T1000 (cell line): ENCODE measurements at regions not wholly inside any gene's neighbourhood (a gene's known extent, or its start where the extent isn't known, plus 50 kb on each side); places are given as distances from the start of the nearest gene placed in this dataset.
"Not testable (repeated sequence)": the region's sequence is repeated elsewhere in the genome, so short reads cannot be mapped to it uniquely, and the experiment has no call there.

Experiments used
- DNase-seq: peaks from one replicate; lab custom pipeline; 2025; ENCODE audit warnings: mixed read lengths; lab: John Stamatoyannopoulos, UW

DNA sequence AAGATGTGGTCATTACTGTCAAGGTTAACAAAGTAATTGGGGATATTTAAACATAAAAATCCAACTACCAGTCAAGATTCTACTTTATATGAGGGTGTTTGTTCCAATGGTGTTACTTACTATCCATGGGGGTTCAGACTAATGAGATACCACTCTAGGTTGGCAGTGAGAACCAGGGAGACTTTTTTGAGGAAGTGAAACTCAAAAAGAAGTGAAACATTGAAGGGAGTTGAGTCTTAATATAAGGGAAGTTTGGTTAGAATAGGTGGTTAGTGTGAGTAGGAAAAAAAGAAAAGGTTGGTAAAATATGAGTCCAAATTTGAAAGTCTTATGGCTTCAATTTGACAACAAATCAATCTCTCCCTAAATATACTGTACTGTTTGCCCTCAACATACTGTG lies 123.6 kb upstream of the ANK3 start:
- DNase-seq: no peak

DNA sequence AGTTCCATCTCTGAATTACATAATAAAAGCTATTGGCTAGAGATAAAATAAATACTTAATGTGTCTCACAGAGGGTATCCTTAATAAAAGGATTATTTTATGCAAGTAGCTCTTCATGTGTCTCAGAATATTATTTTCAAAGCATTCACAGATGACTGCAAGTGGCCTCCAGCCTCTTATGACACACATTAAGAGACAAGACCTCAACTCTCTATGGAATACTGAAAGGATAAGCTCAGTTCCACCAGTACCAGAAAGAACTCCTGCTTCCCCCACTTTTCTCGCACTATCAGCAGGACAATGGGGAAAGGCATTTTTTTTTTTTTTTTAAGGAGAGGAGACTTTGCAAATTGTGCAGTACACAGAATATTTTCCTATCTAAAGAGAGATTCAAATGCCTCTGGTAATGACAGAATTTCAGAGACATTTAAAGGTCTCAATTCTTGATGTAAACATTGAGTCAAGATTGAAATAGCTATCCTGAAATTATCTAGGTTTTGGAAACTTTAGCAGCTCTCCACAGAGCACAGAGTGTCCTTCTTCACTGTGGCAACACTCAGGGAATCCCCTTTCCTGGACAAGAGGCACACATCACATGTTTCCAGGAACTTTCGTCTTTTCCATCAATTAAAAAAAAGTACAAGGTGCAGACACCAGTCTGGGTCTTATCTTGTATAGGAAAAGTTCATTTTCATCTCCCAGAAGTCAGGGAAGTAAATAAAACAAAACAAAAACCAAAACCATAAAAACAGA lies 122.0 kb upstream of the ANK3 start:
- no peak for DNase-seq

DNA sequence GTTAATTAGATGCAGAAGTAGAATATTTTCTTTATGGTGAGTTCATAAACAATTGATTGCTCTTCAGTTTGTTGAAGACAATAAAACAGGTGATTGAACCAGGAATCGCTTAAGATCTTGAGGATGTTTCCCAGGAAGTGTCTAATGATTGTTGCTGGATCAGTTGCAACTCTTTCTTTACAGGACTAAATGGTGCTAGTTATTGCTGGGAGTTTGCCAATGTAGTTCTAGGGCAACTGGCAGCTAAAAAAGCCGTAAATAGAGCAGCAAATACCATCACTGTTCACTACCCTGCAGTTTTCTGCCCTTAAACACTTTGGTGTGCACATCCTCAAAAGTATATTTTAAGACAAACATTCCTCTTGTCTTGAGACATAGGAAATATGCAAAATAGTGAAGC lies 119.2 kb upstream of the ANK3 start:
- DNase-seq: no peak

DNA sequence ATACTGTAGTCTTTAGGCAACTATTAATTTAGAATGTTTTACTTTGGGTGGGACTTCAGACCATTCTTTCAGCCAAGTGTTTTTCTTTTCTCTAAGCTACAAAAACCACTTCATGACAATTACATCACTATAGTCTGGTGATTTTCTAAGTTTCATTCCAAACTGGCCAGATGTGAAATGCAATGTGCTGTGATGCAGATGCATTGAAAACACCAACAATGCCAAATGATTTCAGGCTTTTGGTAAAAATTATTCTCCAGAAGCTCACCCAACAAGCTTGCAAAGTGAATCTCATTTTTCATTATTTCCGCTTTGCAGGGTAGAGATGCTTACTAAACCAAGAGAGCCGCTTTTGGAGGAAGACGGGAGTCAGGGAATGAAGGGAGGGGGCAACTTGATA lies 118.4 kb upstream of the ANK3 start:
- no peak for DNase-seq

DNA sequence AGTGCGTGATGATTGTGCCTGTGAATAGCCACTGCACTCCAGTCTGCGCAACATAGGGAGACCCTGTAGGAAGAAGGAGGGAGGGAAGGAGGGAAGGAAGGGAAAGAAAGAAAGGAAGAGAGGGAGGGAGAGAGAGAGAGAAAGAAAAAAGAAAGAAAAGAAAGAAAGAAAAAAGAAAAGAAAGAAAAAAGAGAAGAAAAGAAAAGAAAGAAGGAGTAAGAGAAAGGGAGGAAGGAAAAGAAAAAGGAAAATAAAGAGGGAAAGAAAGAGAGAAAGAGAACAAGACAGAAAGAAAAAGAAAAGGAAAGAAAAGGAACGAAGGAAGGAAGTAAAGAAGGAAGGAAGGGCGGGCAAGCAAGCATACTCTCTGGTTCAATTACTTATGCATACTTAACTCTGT lies 112.9 kb upstream of the ANK3 start:
- DNase-seq: no peak

DNA sequence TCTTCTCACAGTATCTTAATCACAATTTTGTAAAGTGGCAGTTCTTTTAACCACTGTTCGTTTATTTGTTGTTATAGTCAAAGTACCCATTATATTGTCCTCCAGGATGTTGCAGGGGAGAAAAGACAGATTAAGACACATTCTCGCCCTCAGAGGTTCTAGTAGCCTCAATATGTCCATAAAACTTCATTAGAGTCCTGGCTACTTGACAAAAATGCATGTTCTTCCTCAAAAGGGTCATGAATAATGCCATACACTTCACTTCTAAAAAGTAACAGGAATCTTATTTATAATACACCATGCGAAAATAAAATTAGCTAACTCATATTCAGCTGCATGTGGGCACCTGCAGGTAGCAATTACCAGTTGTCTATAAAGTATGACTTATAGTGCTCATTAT lies 109.3 kb upstream of the ANK3 start:
- no peak for DNase-seq

DNA sequence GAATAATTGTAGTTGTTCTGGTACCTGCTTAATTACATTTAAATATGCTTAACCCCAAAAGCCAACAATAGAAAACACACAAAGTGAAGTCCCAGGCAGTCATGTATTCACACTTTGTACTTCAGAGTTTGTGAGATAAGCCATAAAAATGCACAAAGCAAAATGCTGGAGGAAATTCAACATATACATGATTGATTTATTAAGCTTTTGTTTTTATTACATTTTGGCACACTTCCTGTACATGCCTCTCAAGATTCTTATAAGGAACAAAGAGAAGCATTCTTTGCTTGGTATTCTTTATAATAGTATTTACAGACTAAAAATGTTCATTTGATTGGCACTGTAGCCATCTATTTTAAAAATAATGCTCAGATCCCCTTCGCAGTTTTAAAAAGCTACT lies 107.7 kb upstream of the ANK3 start:
- DNase-seq: no peak

DNA sequence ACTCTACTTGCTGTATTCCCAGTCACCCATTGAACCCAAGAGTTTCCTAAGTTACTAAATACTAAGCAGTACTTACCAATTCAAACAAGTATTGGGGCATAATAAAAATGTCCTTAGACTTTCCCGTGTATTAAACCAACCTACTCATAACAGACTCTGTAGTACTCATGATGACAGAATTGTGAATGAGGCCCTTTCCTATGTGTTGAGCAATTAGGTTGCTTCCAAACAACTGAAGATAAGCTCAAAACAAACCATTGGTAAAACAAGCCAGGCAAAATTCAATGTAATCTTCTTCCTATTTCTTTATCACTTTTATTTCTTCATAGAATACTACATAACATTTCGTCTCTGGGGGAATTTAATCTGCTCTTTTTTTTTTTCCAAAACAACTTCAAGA lies 106.5 kb upstream of the ANK3 start:
- DNase-seq: no peak

DNA sequence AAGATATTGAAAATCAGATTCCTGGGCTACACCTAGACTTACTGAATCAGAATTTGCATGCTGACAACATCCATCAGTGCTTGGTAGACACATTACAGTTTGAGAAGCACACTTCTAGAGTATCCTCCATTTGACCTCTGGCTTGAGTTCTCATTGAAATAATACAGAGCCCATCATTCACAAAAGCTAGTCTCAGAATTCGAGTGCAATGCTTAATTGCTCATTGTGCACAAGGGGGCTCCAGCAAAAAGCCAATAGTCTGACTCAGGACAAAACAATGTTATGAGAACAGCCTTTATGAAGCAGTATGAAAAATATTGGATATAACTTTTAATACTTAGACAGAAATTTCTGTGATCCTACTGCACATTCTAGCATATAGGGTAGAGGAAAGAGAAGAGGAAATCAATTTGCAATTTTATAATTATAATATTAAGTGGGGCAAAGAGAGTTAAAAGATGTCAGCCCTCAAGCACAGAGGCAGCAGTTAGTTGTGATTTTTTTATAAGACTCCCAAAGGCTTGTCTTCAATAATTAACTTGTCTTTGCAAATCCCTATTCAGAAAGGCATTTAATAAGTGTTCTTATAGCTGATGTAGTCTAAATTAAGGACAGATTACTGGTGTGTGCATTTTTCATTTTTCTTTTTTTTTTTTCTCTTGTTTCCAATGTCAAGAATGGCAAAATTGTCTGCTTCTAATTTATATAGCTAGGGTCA lies 105.8 kb upstream of the ANK3 start:
- DNase-seq: no peak

DNA sequence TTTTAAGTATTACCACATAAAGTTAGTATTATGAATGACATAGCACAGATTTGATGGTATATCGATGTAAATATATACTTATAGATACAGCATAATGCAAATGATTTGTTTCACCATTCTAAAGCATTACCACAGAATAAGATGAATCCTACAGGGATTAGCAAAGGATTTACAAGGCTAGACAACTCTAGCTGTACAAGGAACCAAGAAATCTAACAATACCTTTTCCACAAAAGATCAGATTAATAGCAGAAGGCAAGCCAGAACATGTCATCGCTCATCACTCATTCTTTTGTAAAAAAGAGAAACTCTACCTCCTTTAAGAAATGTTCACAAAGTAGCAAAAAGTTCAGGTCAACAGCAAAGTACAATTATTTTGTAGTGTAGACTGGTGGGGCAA lies 105.1 kb upstream of the ANK3 start:
- DNase-seq: no peak

DNA sequence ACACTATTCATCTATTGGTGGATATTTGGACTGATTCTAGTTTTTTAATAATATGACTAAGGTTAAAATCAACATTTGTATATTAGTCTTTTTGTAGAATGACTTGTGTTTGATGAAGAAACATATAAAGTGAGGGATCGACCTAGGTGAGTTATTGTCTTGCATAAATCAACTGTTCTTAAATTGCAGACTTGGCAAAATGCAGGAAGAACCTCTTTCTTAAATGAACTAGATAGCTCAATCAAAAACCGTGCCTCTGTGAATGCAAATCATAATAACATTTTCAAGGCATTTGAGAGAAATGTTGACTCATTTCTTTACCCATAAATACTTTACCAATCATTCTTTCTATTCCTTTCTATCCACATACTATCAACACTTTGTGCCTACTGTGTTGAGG lies 101.5 kb upstream of the ANK3 start:
- DNase-seq: no peak

DNA sequence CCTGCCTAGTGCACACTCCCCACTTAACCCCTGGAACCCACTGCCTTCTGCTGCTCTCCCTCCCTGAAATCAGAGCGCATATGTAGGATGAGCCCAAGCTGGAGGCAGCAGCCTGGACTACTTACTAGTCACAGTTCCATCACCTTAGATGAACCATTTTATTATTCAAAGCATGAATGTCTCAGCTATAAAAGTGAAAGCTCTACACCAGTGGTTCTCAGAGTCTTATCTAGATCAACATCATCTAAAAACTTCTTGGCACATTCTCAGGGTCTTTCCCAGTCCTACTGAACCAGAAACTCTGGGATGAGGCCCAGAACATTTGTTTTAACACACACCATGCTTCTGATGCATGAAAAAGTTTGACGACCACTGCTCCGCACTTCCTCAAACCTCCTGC lies 100.3 kb upstream of the ANK3 start:
- no peak for DNase-seq

DNA sequence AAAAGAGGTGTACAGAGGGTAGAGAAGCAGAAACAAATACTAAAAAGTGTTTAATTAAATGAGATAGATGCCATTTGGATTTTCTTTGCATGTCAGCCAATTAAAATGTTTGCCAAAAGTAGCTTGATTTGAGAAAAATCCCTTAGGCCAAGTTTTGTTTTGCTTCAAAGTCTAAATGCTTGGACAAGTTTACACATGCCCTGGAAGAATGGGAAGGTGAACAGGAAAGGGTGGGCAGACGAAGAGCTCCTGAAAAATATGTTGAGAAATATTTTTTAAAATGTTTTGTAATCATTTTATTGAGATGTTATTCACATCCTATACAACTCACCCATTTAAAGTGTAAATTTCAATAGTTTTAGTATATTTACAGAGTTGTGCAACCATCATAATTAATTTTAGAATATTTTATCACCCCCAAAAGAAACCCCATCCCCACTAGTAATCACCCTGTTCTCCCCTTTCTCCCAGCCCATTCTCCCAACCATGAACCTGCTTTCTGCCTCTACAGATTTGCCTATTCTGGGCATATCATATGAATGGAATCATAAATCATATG lies 98.5 kb upstream of the ANK3 start:
- no peak for DNase-seq

DNA sequence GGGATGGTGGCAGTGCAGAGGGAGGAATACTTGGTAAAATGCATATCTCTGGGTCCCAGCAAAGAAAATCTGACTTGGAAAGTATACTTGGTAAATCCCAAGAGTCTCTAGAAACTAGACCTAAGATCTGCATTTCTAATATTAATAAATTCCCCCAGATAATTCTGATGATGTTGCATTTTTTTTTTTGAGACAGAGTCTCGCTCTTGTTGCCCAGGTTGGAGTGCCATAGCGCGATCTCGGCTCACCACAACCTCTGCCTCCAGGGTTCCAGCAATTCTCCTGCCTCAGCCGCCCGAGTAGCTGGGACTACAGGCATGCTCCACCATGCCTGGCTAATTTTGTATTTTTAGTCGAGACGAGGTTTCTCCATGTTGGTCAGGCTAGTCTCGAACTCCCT lies 97.9 kb upstream of the ANK3 start:
- no peak for DNase-seq

DNA sequence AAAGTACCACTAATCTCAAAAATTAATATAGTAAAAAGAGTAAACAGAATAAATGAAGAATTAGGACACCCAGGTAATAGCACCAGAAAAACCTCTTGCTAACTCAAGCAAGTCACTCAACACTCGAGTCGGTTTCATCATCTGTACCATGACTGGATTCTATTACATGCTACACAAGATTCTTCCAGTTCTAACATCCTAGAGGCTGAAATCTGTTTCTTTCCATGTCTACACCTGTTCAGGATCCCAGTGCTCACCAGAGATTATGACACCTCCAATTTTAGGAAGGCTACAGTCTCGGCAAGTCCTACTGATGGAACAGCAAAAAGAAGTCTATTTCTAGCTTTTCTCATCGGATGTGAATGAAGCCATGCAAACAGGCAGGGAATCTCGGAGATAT lies 95.3 kb upstream of the ANK3 start:
- no peak for DNase-seq

DNA sequence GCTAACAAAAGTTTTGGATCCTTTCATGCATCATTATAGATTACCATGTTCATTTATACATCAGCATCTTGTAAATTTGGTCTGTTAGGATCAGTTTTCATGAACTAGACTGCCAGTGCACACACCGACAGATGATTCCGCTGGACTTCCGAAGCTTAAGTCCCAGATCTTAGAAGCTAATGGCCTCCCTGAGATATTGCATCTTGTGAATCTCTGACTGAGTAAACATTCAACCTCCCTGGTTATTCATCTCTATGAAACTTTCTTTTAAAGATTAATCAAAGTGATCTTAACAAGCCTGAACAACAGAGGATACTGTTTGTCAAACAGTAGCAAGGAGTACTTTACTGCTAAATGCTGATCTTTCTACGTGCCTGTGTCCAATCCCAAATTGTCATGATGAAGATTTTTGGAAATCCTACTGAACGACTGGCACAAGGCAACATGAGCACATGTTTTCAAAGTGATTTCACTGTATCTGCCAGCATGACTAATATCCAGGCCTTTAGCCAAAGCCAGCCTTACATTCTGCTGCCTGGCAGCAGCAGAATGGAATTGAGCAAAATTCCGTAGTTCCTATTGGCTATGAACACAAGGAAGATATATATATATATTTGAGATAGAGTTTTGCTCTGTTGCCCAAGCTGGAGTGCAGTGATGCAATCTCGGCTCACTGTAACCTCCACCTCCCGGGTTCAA lies 91.3 kb upstream of the ANK3 start:
- peak; percentile 44 for DNase-seq

DNA sequence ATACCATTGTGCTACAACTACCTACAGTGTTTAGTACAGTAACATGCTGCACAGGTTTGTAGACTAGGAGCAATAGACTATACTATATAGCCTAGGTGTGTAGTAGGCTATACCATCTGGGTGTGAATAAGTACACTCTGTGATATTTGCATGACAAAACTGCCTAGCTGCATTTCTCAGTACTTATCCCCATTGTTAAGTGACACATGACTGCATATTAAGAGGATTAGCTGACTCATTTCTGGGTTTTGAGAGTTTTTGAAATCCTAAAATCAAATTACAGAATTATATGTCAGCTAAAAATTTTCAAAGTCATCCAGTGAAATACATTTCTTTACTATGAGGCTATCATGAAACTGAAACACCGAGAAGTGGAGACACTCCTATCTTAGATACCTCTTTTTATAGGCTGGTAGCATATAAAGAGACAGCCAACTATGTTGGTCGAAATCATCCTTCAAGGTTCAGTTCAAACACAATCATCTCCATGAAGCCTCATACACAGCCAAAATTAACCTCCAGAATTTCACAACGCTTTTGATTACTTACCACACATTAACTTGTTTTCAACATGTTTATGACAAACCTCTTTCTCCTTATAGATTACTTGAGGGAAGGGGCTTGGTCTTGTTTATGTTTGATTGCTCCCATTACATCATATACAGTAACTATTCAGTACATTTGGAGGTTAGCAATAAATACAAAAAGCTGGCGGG lies 89.8 kb upstream of the ANK3 start:
- no peak for DNase-seq

DNA sequence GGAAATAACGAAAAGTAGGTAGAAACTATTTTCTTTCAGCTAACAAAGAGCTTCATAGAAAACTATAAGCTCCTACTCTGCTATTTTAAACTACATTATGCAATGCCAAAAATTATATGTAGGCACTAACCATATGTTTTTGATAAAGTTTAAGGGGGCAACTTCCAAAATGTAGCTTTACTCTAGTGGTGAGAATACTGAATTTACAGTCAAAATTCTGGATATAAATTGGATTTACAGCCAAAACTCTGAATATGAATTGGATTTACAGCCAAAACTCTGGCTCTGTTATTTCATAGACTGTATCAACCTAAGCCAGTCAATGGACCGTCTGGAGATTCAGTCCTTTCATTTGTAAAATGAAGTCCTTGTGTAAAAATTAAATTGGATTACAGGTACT lies 86.8 kb upstream of the ANK3 start:
- DNase-seq: no peak

DNA sequence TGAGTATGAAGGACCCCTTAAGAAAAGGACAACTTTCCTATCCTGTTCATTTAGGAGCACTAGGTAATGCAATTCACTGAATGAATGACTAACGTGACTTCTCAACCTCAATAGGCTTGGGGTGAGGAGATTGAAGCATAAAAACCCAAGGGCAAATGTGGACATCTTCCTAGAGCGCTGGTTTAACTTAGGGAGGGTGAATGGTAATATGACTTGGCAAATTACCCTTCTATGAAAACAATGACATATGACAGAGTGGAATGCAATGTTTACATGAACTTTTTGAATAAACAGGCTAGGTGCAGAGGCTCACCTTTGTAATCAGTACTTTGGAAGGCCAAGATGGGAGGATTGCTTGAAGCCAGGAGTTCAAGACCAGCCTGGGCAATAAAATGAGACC lies 83.9 kb upstream of the ANK3 start:
- DNase-seq: peak; percentile 5

DNA sequence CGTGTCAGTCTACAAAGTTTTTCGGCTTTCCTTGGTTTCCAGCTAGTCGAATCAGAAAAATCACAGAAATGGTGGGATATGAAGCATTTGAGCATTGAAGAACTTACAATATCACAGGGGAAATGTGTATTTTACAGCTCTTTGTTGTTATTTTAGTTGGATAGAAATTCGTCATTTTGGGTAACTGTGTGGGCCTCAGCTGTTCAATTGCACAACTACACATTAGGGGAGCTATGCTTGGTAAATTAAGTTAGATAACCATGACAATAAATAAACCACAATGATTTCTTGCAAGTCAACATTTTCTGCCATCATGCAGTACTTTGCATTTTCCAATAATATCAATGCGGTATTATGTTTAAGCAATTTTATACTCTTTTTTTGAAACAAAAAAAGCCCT lies 80.4 kb upstream of the ANK3 start:
- no peak for DNase-seq

DNA sequence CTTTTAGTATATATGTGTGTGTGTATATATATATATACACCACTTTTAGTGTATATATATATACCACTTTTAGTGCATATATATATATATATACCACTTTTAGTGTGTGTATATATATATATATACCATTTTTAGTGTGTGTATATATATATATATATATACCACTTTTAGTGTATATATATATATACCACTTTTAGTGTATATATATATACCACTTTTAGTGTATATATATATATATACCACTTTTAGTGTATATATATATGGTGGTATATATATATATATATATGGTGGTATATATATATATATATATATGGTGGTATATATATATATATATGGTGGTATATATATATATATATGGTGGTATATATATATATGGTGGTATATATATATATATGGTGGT lies 79.5 kb upstream of the ANK3 start:
- DNase-seq: not testable (repeated sequence)

DNA sequence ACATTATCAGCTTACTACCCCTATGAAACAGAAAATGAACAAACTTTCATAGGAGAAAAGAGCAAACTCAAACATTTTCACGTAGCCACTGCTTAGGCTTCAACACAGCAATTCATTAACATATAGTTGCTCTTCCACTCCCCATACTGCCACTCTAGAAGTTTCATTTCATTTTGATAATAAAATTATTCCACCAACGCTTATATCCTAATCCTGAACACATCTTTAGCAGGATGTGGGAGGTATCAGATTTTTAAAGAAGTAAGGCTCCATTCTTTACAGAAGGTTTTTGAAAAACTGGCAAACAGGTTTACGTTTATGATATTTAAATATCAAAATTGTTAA lies 77.5 kb upstream of the ANK3 start:
- no peak for DNase-seq
